AG04450 (cell line): ENCODE measurements at regions not wholly inside any gene's neighbourhood (a gene's known extent, or its start where the extent isn't known, plus 50 kb on each side); places are given as distances from the start of the nearest gene placed in this dataset.

Experiments
- CTCF ChIA-PET: fragments of 300-600, 350-600 bp; formaldehyde crosslinking; extraction: SDS; loops from one replicate; lab custom pipeline; 2022; ENCODE audit warnings: antibody characterized with exemption, inconsistent platforms; lab: Charles Lee
- POLR2A ChIA-PET: fragments of 350-600 bp; formaldehyde crosslinking; extraction: SDS; loops from one replicate; lab custom pipeline; 2021; ENCODE audit warnings: antibody characterized with exemption, inconsistent platforms; lab: Yijun Ruan, JAX
- DNase-seq: peaks from one replicate; pipeline ENCODE4 v3.0.0-alpha.2; 2011; ENCODE audit warnings: low read depth, low spot score
- H3K27ac ChIP-seq: one replicate; pipeline ENCODE4 v1.5.1; 2012; ENCODE audit warnings: low read depth, low read length, control low read depth
- H3K27me3 ChIP-seq: one replicate; pipeline ENCODE4 v1.6.0; 2012; ENCODE audit warnings: low read length; ENCODE audit not compliant: control insufficient read depth, insufficient read depth
- H3K4me3 ChIP-seq: 2 replicates; pipeline ENCODE4 v1.5.1; 2011; ENCODE audit warnings: mild to moderate bottlenecking, low read depth, low read length, control low read depth
- H3K9me3 ChIP-seq: 2 replicates; pipeline ENCODE4 v1.5.1; 2012; ENCODE audit warnings: low read length; ENCODE audit not compliant: control insufficient read depth, insufficient read depth
- TF ChIP-seq, protein P1 (sequence below): IDR thresholded peaks from 2 replicates; pipeline ENCODE4 v1.5.1; 2011; ENCODE audit warnings: low read depth, low read length, control low read depth, inconsistent platforms

DNA sequence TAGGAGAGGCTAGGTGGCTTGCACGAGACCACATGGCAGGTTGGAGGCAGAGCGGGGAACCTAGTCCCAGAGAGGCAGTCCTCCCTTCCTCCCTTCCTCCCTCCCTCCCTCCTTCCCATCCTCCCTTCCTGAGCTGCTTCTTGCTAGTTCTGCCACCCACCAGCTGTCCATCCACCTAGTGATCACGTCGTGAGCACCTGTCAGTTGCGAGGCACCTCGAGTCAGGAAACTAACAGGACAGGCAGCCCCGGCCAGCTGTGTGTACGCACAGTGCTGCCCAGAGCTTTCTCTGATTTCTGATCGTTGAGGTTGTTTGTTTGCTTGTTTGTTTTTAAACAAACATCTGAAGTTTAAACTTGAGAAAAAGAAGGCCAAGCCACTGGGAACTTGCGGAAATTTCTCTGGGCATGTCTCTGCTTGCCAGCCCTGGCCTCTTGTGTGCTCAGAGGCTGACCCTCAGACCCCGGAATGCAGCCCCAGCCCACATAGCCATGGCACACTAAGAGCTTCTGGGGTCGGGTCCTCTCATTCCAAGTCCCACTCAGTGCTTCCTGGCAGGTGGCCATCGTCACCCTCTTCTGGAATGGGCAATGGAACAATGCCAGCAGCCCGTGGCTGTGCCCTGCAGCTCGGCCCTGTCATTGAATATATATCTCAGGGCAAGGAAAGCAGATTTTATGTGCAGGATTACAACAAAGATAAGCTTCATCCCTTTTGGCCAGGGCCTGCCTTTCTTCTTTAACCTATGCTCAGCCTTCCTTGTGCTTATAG is 174.0 kb downstream of the KATNIP start:
- no peak overlapping the region for H3K4me3 ChIP-seq
- TF ChIP-seq, protein P1, sequence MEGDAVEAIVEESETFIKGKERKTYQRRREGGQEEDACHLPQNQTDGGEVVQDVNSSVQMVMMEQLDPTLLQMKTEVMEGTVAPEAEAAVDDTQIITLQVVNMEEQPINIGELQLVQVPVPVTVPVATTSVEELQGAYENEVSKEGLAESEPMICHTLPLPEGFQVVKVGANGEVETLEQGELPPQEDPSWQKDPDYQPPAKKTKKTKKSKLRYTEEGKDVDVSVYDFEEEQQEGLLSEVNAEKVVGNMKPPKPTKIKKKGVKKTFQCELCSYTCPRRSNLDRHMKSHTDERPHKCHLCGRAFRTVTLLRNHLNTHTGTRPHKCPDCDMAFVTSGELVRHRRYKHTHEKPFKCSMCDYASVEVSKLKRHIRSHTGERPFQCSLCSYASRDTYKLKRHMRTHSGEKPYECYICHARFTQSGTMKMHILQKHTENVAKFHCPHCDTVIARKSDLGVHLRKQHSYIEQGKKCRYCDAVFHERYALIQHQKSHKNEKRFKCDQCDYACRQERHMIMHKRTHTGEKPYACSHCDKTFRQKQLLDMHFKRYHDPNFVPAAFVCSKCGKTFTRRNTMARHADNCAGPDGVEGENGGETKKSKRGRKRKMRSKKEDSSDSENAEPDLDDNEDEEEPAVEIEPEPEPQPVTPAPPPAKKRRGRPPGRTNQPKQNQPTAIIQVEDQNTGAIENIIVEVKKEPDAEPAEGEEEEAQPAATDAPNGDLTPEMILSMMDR, result no peak
- no peak overlapping the region for H3K27ac ChIP-seq
- no peak for DNase-seq
- peaks cover 2% of the 10 kb centered on the region; the same call in 1 of the 2 replicates for H3K9me3 ChIP-seq
- ChIA-PET POLR2A (no interaction called here), CTCF (interaction anchor here (0.6 to 1.4 kb wide), 3 partner anchors 34 to 84 kb away, joined by 3 to 4 read pairs (median 4); no protein-coding TSS in a partner anchor)
- H3K27me3 ChIP-seq, result no peaks in the 10 kb centered on the region

DNA sequence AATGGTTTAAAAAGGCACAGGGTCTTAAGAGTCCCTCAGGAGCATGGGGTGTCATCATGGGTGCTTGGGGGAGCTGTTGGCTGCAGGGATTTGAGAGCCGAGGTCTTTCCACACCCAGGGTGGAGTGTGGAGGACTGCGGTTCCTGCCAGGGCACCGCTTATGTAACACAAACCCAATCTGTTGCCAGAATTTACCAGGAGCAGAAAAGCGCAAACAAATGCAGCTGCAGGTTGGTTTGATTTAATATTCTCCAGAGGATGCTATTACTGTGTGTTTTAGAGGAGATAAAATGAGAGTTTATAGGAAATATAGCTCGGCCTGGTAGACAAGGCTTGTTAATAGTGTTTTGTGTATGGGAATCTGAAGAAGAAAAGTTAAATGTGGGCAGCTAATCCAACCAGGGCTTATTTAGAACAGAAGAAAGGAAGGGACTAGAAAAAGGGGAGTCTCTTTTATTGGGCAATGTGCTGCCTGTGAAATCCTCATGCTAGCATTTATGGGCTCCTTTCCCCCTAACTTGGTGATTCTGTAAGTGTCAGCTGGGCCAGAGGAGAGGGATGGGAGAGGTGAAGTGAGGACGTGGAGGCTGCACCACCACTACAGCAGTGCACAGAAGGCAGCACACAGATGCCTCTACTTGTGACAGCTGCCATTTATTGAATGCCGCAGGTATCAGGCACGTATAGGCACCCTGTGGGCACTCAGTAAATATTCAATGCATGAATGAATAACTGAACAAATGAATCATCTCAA is 174.7 kb downstream of the KATNIP start:
- DNase-seq, result no peak
- Histone ChIP-seq H3K27me3 (no peaks in the 10 kb centered on the region), H3K4me3 (no peak overlapping the region), H3K27ac (no peak overlapping the region), H3K9me3 (peaks cover 2% of the 10 kb centered on the region; the same call in 1 of the 2 replicates)
- ChIA-PET CTCF (interaction anchor here (0.6 kb wide), 1 partner anchor 84 kb away, joined by 4 read pairs; no protein-coding TSS in a partner anchor), POLR2A (no interaction called here)
- TF ChIP-seq, protein P1, result no peak

GRCh38 chr16:27725236-27726000 is 175.5 kb downstream of the KATNIP start:
- Histone ChIP-seq H3K27me3 (no peaks in the 10 kb centered on the region), H3K4me3 (no peak overlapping the region), H3K27ac (no peak overlapping the region), H3K9me3 (peaks cover 2% of the 10 kb centered on the region; the same call in 1 of the 2 replicates)
- ChIA-PET POLR2A (interaction anchor here (0.6 kb wide), 1 partner anchor 9 kb away, joined by 4 read pairs; no protein-coding TSS in a partner anchor), CTCF (no interaction called here)
- TF ChIP-seq, protein P1, result no peak
- no peak for DNase-seq

DNA sequence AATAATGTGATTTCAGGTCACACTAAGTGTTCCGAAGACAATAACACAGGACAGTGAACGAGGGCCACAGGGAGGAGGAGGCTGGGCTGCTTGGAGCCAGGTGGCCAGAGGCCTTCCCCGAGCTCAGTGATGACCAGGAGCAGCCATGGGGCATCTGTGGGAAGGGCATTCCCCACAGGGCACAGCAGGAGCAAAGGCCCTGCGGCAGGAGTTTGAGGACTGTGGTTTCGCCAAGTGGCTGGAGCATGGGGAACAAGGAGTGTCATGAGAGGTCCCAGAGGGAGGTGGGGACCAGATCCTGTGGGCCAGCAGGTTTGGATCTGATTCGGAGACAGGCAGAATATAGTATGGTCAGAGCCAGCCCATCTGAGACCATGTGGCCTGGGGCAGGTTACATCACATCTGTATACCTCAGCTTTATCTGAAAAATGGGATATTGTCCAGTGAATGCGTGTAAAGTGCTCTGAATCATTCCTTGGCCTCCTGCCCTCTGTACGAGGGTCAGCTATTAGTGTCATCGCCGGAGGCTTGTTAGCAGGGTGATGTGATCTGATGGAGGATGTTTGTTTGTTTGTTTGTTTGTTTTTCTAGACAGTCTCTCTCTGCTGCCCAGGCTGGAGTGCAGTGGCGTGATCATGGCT is 176.8 kb downstream of the KATNIP start:
- H3K9me3 ChIP-seq, result peaks cover 2% of the 10 kb centered on the region; the same call in 1 of the 2 replicates
- TF ChIP-seq, protein P1, result no peak
- H3K27me3 ChIP-seq, result no peaks in the 10 kb centered on the region
- ChIA-PET CTCF (no interaction called here), POLR2A (no interaction called here)
- DNase-seq, result no peak
- H3K4me3 ChIP-seq, result no peak overlapping the region
- H3K27ac ChIP-seq, result no peak overlapping the region
